Lung (tissue), 11 donors: ENCODE measurements at regions not wholly inside any gene's neighbourhood (a gene's known extent, or its start where the extent isn't known, plus 50 kb on each side); places are given as distances from the start of the nearest gene placed in this dataset.

Experiments
- ATAC-seq: fragments of 200-7000 bp; cut with Tn5 transposase; one replicate; pipeline ENCODE4 v1.9.1; 2020; ENCODE audit warnings: moderate number of reproducible peaks; ENCODE audit not compliant: insufficient read depth, low FRiP score
- DNase-seq, 3 donors: peaks; one replicate each; pipeline ENCODE4 v3.0.0-alpha.2; 2013 to 2017
- H3K27ac ChIP-seq, 2 donors: one replicate each; pipeline ENCODE4 v1.5.1; 2013; ENCODE audit warnings: mild to moderate bottlenecking in 2 of 2, moderate library complexity in 2 of 2, control low read depth in 1 of 2, inconsistent platforms in 1 of 2, low read depth in 1 of 2, low read length in 1 of 2
- H3K27me3 ChIP-seq, 3 donors: one replicate each; pipeline ENCODE4 v1.5.1; 2013; ENCODE audit warnings: low read length in 2 of 3; ENCODE audit not compliant: control insufficient read depth in 3 of 3, insufficient read depth in 3 of 3
- H3K36me3 ChIP-seq, 4 donors: one replicate each; pipeline ENCODE4 v1.5.1; 2013; ENCODE audit warnings: low read length in 4 of 4, mild to moderate bottlenecking in 1 of 4, moderate library complexity in 1 of 4; ENCODE audit not compliant: control insufficient read depth in 4 of 4, insufficient read depth in 4 of 4
- H3K4me1 ChIP-seq, 5 donors: one replicate each; pipeline ENCODE4 v1.5.1; 2013; ENCODE audit warnings: low read length in 5 of 5, mild to moderate bottlenecking in 2 of 5, moderate library complexity in 1 of 5; ENCODE audit not compliant: control insufficient read depth in 5 of 5, insufficient read depth in 5 of 5
- H3K4me3 ChIP-seq: one replicate; pipeline ENCODE4 v1.5.1; 2013; ENCODE audit warnings: mild to moderate bottlenecking, control low read depth, moderate library complexity
- H3K9ac ChIP-seq, 2 donors: one replicate each; pipeline ENCODE4 v1.5.1; 2013; ENCODE audit warnings: low read length in 2 of 2, control low read depth in 1 of 2; ENCODE audit not compliant: insufficient read depth in 1 of 2
- H3K9me3 ChIP-seq, 4 donors: one replicate each; pipeline ENCODE4 v1.5.1; 2013; ENCODE audit warnings: low read length in 3 of 4, mild to moderate bottlenecking in 1 of 4, moderate library complexity in 1 of 4; ENCODE audit not compliant: control insufficient read depth in 4 of 4, insufficient read depth in 3 of 4
- WGBS, 2 donors: extraction: QIAGEN DNeasy Blood & Tissue Kit; methylation state at CpG; one replicate each; pipeline ENCODE4 v1.1.7; 2013; 5-methylcytosine and 5-hydroxymethylcytosine counted together
- TF ChIP-seq, protein P1 (sequence below): IDR thresholded peaks from 2 replicates; pipeline ENCODE4 v1.5.1; 2012; ENCODE audit warnings: mild to moderate bottlenecking; ENCODE audit errors: control extremely low read depth, extremely low read depth
- donor health status: control.
- donor health status: control.
- donor health status: Bipolar disorder and iron deficiency.
- donor health status: healthy.
- donor health status: DM: yes; HTN: yes; CAD: no.

- Histone ChIP-seq H3K27me3 (no peaks in the 10 kb centered on the region), H3K4me3 (no peak overlapping the region), H3K36me3 (no peaks in the 10 kb centered on the region), H3K27ac (no peak overlapping the region), H3K9me3 (no peaks in the 10 kb centered on the region), H3K4me1 (peaks cover 0 to 46% (median 22%) of the 10 kb centered on the region in 5 donors), H3K9ac (peak overlapping the region in 1 of 2 donors; percentile 33)
- TF ChIP-seq, protein P1, sequence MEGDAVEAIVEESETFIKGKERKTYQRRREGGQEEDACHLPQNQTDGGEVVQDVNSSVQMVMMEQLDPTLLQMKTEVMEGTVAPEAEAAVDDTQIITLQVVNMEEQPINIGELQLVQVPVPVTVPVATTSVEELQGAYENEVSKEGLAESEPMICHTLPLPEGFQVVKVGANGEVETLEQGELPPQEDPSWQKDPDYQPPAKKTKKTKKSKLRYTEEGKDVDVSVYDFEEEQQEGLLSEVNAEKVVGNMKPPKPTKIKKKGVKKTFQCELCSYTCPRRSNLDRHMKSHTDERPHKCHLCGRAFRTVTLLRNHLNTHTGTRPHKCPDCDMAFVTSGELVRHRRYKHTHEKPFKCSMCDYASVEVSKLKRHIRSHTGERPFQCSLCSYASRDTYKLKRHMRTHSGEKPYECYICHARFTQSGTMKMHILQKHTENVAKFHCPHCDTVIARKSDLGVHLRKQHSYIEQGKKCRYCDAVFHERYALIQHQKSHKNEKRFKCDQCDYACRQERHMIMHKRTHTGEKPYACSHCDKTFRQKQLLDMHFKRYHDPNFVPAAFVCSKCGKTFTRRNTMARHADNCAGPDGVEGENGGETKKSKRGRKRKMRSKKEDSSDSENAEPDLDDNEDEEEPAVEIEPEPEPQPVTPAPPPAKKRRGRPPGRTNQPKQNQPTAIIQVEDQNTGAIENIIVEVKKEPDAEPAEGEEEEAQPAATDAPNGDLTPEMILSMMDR = no peak
- DNase-seq = peak; percentile 77 to 83 (median 78)
- no peak for ATAC-seq
- WGBS, 2 donors = 68 to 75% methylated on average over 5 of the region's 5 CpGs
These were observed 413.7 kb upstream of the TBL1XR1 start for GRCh38 chr3:177610686-177611633.

GRCh38 chr3:177611752-177612334 is 414.6 kb upstream of the TBL1XR1 start:
- Histone ChIP-seq H3K27ac (no peak overlapping the region), H3K36me3 (no peaks in the 10 kb centered on the region), H3K9ac (no peak overlapping the region), H3K9me3 (no peaks in the 10 kb centered on the region), H3K27me3 (no peaks in the 10 kb centered on the region), H3K4me1 (peaks cover 0 to 49% (median 22%) of the 10 kb centered on the region in 5 donors), H3K4me3 (no peak overlapping the region)
- WGBS, 2 donors = 70 to 82% methylated on average over 6 of the region's 6 CpGs
- ATAC-seq (no peak), DNase-seq (no peak)
- TF ChIP-seq, protein P1 = no peak

GRCh38 chr3:177613901-177614300 is 416.6 kb upstream of the TBL1XR1 start:
- Histone ChIP-seq H3K27me3 (no peaks in the 10 kb centered on the region), H3K9ac (no peak overlapping the region), H3K9me3 (no peaks in the 10 kb centered on the region), H3K4me3 (no peak overlapping the region), H3K4me1 (peaks cover 0 to 43% (median 14%) of the 10 kb centered on the region in 5 donors), H3K27ac (no peak overlapping the region), H3K36me3 (no peaks in the 10 kb centered on the region)
- DNase-seq (no peak), ATAC-seq (no peak)
- TF ChIP-seq, protein P1 = no peak
